Liver (tissue), 8 donors: ENCODE measurements at regions not wholly inside any gene's neighbourhood (a gene's known extent, or its start where the extent isn't known, plus 50 kb on each side); places are given as distances from the start of the nearest gene placed in this dataset.

Experiments
- DNase-seq: peaks from one replicate; pipeline ENCODE4 v3.0.0-alpha.2; 2017; ENCODE audit warnings: low spot score
- H3K27ac ChIP-seq, 2 donors: one replicate each; pipeline ENCODE4 v1.7.0; 2013; ENCODE audit warnings: inconsistent platforms in 2 of 2, low read length in 2 of 2, control low read depth in 1 of 2, low read depth in 1 of 2, mild to moderate bottlenecking in 1 of 2
- H3K27me3 ChIP-seq, 4 donors: one replicate each; pipeline versions ENCODE4 v1.6.1 to v1.7.0; 2013; ENCODE audit warnings: low read length in 3 of 4, inconsistent platforms in 1 of 4, mild to moderate bottlenecking in 1 of 4, moderate library complexity in 1 of 4; ENCODE audit not compliant: control insufficient read depth in 4 of 4, insufficient read depth in 4 of 4
- H3K36me3 ChIP-seq, 4 donors: one replicate each; pipeline versions ENCODE4 v1.6.1 to v1.7.0; 2013; ENCODE audit warnings: low read length in 3 of 4, mild to moderate bottlenecking in 3 of 4, low read depth in 1 of 4, moderate library complexity in 1 of 4; ENCODE audit not compliant: control insufficient read depth in 4 of 4, insufficient read depth in 3 of 4
- H3K4me1 ChIP-seq, 4 donors: one replicate each; pipeline versions ENCODE4 v1.6.1 to v1.7.0; 2013; ENCODE audit warnings: low read length in 3 of 4, mild to moderate bottlenecking in 3 of 4, moderate library complexity in 1 of 4; ENCODE audit not compliant: control insufficient read depth in 4 of 4, insufficient read depth in 4 of 4
- H3K4me3 ChIP-seq, 3 donors: one replicate each; pipeline versions ENCODE4 v1.6.1 to v1.7.0; 2013; ENCODE audit warnings: low read length in 3 of 3, control low read depth in 1 of 3, low read depth in 1 of 3, mild to moderate bottlenecking in 1 of 3
- H3K9ac ChIP-seq, 2 donors: one replicate each; pipeline ENCODE4 v1.7.0; 2013; ENCODE audit warnings: low read length in 2 of 2, mild to moderate bottlenecking in 2 of 2, moderate library complexity in 2 of 2, control low read depth in 1 of 2, low read depth in 1 of 2
- H3K9me3 ChIP-seq, 4 donors: one replicate each; pipeline versions ENCODE4 v1.6.1 to v1.7.0; 2013; ENCODE audit warnings: low read length in 3 of 4; ENCODE audit not compliant: control insufficient read depth in 4 of 4
- EGR1 ChIP-seq, 2 donors: IDR thresholded peaks; 2 replicates each; pipeline ENCODE4 v1.6.1; 2016 to 2018; ENCODE audit warnings: antibody characterized with exemption in 2 of 2, low read depth in 2 of 2
- FOXA1 ChIP-seq: IDR thresholded peaks from 2 replicates; pipeline ENCODE4 v1.6.1; 2016; ENCODE audit warnings: antibody characterized with exemption
- FOXA2 ChIP-seq: IDR thresholded peaks from 2 replicates; pipeline ENCODE4 v1.6.1; 2016; ENCODE audit warnings: antibody characterized with exemption
- GABPA ChIP-seq, 2 donors: IDR thresholded peaks in 1 of 2; conservative IDR thresholded peaks in 1 of 2; 2 replicates each; pipeline ENCODE4 v1.6.1; 2016; ENCODE audit warnings: antibody characterized with exemption in 2 of 2, mild to moderate bottlenecking in 1 of 2, moderate library complexity in 1 of 2
- HNF4A ChIP-seq, 2 donors: conservative IDR thresholded peaks; 2 replicates each; pipeline ENCODE4 v1.6.1; 2016; ENCODE audit warnings: antibody characterized with exemption in 2 of 2, mild to moderate bottlenecking in 2 of 2
- HNF4G ChIP-seq: IDR thresholded peaks from 2 replicates; pipeline ENCODE4 v1.6.1; 2016; ENCODE audit warnings: antibody characterized with exemption
- JUND ChIP-seq, 2 donors: IDR thresholded peaks; 2 replicates each; pipeline ENCODE4 v1.6.1; 2016; ENCODE audit warnings: antibody characterized with exemption in 2 of 2
- NR2F2 ChIP-seq: IDR thresholded peaks from 2 replicates; pipeline ENCODE4 v1.6.1; 2016; ENCODE audit warnings: antibody characterized with exemption
- RAD21 ChIP-seq, 2 donors: IDR thresholded peaks; 2 replicates each; pipeline ENCODE4 v1.6.1; 2016; ENCODE audit warnings: antibody characterized with exemption in 2 of 2, mild to moderate bottlenecking in 2 of 2
- SP1 ChIP-seq: IDR thresholded peaks from 2 replicates; pipeline ENCODE4 v1.6.1; 2018; ENCODE audit warnings: antibody characterized with exemption, mild to moderate bottlenecking
- TAF1 ChIP-seq: conservative IDR thresholded peaks from 2 replicates; pipeline ENCODE4 v1.6.1; 2016; ENCODE audit warnings: antibody characterized with exemption, mild to moderate bottlenecking
- YY1 ChIP-seq: IDR thresholded peaks from 2 replicates; pipeline ENCODE4 v1.6.1; 2016; ENCODE audit warnings: antibody characterized with exemption, mild to moderate bottlenecking
- WGBS: extraction: QIAGEN DNeasy Blood & Tissue Kit; methylation state at CpG from one replicate; pipeline ENCODE4 v1.1.7; 2013; 5-methylcytosine and 5-hydroxymethylcytosine counted together
- TF ChIP-seq, protein P1 (sequence below): IDR thresholded peaks from 2 replicates; pipeline ENCODE4 v1.6.1; 2016; ENCODE audit warnings: antibody characterized with exemption, mild to moderate bottlenecking
- TF ChIP-seq, protein P2 (sequence below): IDR thresholded peaks from 2 replicates; pipeline ENCODE4 v1.6.1; 2016; ENCODE audit warnings: antibody characterized with exemption
- TF ChIP-seq, protein P3 (sequence below): fragments of 150-350 bp; IDR thresholded peaks from 2 replicates; pipeline ENCODE4 v1.5.1; 2017; ENCODE audit warnings: improper control_type of control experiment, low read depth, low read length; ENCODE audit not compliant: missing input control
- TF ChIP-seq, protein P4 (sequence below): IDR thresholded peaks from 2 replicates; pipeline ENCODE4 v1.6.1; 2016; ENCODE audit warnings: antibody characterized with exemption
- donor health status: healthy.
- donor health status: healthy.
- donor health status: healthy.
- donor health status: healthy.
- donor health status: healthy.

DNA sequence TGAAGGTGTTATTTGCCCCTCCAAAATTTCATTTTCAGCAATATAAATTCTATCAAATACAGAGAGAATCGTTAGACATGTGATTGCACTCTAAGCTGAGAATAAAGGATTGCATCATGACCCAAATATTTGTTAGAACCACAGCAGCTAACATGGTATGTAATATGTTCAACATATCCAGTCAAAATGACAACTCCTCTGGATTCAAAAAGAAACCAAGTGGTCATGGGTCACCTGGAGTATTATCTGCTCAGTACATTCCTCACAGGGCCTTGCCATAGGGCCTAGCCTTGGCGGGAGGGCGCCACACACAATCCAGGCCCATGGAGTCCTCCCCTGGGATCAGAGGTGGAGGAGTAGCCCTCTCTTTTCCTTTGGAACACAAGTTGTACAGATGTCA, 179.2 kb downstream of the HSD17B3 start:
- no peak overlapping the region for H3K27ac ChIP-seq
- H3K4me3 ChIP-seq: no peak overlapping the region
- no peaks in the 10 kb centered on the region for H3K4me1 ChIP-seq
- no peaks in the 10 kb centered on the region for H3K27me3 ChIP-seq
- no peak overlapping the region for H3K9ac ChIP-seq
- H3K9me3 ChIP-seq: no peaks in the 10 kb centered on the region
- TF ChIP-seq TAF1: no peak
- WGBS: 94% methylated on average over 3 of the region's 3 CpGs
- DNase-seq: no peak
- H3K36me3 ChIP-seq: no peaks in the 10 kb centered on the region

DNA sequence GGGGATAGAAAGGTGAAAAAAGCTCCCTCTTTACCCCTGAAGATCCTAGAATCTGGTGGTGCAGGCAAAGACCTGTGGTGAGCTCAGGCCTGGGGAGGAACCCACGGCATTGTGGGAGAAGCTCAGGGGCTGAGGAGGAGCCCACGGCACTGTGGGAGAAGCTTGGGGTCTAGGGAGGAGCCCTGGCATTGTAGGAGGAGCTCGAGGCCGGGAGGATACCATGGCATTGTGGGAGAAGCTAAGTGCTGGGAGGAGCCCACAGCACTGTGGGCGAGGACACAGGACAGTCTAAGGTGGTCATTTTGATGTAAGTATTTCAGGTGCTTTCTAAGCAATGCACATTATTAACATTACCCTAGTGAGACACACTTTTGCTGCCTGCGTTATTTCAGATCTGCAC, 179.7 kb downstream of the HSD17B3 start:
- Histone ChIP-seq H3K36me3 (no peaks in the 10 kb centered on the region), H3K27me3 (no peaks in the 10 kb centered on the region), H3K4me3 (no peak overlapping the region), H3K9me3 (no peaks in the 10 kb centered on the region), H3K4me1 (no peaks in the 10 kb centered on the region), H3K27ac (no peak overlapping the region), H3K9ac (no peak overlapping the region)
- no peak for DNase-seq
- WGBS: 93% methylated on average over 6 of the region's 6 CpGs
- TF ChIP-seq, protein P1, sequence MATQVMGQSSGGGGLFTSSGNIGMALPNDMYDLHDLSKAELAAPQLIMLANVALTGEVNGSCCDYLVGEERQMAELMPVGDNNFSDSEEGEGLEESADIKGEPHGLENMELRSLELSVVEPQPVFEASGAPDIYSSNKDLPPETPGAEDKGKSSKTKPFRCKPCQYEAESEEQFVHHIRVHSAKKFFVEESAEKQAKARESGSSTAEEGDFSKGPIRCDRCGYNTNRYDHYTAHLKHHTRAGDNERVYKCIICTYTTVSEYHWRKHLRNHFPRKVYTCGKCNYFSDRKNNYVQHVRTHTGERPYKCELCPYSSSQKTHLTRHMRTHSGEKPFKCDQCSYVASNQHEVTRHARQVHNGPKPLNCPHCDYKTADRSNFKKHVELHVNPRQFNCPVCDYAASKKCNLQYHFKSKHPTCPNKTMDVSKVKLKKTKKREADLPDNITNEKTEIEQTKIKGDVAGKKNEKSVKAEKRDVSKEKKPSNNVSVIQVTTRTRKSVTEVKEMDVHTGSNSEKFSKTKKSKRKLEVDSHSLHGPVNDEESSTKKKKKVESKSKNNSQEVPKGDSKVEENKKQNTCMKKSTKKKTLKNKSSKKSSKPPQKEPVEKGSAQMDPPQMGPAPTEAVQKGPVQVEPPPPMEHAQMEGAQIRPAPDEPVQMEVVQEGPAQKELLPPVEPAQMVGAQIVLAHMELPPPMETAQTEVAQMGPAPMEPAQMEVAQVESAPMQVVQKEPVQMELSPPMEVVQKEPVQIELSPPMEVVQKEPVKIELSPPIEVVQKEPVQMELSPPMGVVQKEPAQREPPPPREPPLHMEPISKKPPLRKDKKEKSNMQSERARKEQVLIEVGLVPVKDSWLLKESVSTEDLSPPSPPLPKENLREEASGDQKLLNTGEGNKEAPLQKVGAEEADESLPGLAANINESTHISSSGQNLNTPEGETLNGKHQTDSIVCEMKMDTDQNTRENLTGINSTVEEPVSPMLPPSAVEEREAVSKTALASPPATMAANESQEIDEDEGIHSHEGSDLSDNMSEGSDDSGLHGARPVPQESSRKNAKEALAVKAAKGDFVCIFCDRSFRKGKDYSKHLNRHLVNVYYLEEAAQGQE: no peak
- no peak for TF ChIP-seq JUND (IDR thresholded peaks at IDR 0.05)
- no peak for TF ChIP-seq SP1
- TF ChIP-seq, protein P2, sequence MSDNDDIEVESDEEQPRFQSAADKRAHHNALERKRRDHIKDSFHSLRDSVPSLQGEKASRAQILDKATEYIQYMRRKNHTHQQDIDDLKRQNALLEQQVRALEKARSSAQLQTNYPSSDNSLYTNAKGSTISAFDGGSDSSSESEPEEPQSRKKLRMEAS: no peak
- TF ChIP-seq EGR1 (IDR thresholded peaks at IDR 0.05; ENCODE audit: low read depth in 2 of 2): no peak
- no peak for TF ChIP-seq GABPA (IDR thresholded peaks at IDR 0.05 in 1 of 2, conservative IDR thresholded peaks at IDR 0.05 in 1 of 2)
- no peak for TF ChIP-seq FOXA1
- TF ChIP-seq HNF4A (conservative IDR thresholded peaks at IDR 0.05): no peak
- TF ChIP-seq NR2F2: no peak
- TF ChIP-seq HNF4G: no peak
- TF ChIP-seq RAD21 (IDR thresholded peaks at IDR 0.05): no peak

DNA sequence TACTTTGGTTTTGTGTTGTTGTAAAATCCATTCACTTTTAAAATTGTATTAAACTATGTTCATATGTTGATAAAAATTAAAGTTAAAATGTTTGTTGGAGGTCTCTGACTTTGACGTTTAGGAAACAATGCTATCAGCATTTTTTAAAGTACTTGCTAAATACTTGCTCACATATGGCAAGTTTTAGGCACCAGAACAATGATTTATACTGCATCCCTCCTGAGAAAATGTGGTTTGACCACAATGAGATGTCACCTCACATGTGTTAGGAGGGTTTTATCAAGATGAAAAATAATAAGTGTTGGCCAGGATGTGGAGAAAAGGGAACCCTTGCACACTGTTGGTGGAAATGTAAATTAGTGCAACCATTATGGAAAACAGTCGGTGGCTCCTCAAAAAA, 180.8 kb downstream of the HSD17B3 start:
- H3K4me3 ChIP-seq: no peak overlapping the region
- no peak overlapping the region for H3K9ac ChIP-seq
- no peaks in the 10 kb centered on the region for H3K27me3 ChIP-seq
- no peaks in the 10 kb centered on the region for H3K9me3 ChIP-seq
- no peak for DNase-seq
- H3K27ac ChIP-seq: no peak overlapping the region
- H3K4me1 ChIP-seq: peaks cover 0 to 4% (median 1%) of the 10 kb centered on the region in 4 donors
- no peaks in the 10 kb centered on the region for H3K36me3 ChIP-seq
- 61% methylated on average over 2 of the region's 2 CpGs for WGBS
- TF ChIP-seq SP1: no peak
- no peak for TF ChIP-seq TAF1
- TF ChIP-seq, protein P3, sequence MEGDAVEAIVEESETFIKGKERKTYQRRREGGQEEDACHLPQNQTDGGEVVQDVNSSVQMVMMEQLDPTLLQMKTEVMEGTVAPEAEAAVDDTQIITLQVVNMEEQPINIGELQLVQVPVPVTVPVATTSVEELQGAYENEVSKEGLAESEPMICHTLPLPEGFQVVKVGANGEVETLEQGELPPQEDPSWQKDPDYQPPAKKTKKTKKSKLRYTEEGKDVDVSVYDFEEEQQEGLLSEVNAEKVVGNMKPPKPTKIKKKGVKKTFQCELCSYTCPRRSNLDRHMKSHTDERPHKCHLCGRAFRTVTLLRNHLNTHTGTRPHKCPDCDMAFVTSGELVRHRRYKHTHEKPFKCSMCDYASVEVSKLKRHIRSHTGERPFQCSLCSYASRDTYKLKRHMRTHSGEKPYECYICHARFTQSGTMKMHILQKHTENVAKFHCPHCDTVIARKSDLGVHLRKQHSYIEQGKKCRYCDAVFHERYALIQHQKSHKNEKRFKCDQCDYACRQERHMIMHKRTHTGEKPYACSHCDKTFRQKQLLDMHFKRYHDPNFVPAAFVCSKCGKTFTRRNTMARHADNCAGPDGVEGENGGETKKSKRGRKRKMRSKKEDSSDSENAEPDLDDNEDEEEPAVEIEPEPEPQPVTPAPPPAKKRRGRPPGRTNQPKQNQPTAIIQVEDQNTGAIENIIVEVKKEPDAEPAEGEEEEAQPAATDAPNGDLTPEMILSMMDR: no peak
- TF ChIP-seq, protein P2: no peak
- TF ChIP-seq, protein P4, sequence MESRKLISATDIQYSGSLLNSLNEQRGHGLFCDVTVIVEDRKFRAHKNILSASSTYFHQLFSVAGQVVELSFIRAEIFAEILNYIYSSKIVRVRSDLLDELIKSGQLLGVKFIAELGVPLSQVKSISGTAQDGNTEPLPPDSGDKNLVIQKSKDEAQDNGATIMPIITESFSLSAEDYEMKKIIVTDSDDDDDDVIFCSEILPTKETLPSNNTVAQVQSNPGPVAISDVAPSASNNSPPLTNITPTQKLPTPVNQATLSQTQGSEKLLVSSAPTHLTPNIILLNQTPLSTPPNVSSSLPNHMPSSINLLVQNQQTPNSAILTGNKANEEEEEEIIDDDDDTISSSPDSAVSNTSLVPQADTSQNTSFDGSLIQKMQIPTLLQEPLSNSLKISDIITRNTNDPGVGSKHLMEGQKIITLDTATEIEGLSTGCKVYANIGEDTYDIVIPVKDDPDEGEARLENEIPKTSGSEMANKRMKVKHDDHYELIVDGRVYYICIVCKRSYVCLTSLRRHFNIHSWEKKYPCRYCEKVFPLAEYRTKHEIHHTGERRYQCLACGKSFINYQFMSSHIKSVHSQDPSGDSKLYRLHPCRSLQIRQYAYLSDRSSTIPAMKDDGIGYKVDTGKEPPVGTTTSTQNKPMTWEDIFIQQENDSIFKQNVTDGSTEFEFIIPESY: no peak
- no peak for TF ChIP-seq HNF4A (conservative IDR thresholded peaks at IDR 0.05)
- TF ChIP-seq FOXA2: no peak
- no peak for TF ChIP-seq GABPA (IDR thresholded peaks at IDR 0.05 in 1 of 2, conservative IDR thresholded peaks at IDR 0.05 in 1 of 2)
- TF ChIP-seq HNF4G: no peak
- no peak for TF ChIP-seq JUND (IDR thresholded peaks at IDR 0.05)
- no peak for TF ChIP-seq EGR1 (IDR thresholded peaks at IDR 0.05; ENCODE audit: low read depth in 2 of 2)
- TF ChIP-seq, protein P1: no peak
- no peak for TF ChIP-seq YY1
